ENCODE measurements at regions not wholly inside any gene's neighbourhood (a gene's known extent, or its start where the extent isn't known, plus 50 kb on each side); places are given as distances from the start of the nearest gene placed in this dataset.
"Not testable (repeated sequence)": the region's sequence is repeated elsewhere in the genome, so short reads cannot be mapped to it uniquely, and the experiment has no call there.

GRCh38 chr20:58579069-58579818, 64.0 kb upstream of the APCDD1L start:
- DNase-seq: no peak

DNA sequence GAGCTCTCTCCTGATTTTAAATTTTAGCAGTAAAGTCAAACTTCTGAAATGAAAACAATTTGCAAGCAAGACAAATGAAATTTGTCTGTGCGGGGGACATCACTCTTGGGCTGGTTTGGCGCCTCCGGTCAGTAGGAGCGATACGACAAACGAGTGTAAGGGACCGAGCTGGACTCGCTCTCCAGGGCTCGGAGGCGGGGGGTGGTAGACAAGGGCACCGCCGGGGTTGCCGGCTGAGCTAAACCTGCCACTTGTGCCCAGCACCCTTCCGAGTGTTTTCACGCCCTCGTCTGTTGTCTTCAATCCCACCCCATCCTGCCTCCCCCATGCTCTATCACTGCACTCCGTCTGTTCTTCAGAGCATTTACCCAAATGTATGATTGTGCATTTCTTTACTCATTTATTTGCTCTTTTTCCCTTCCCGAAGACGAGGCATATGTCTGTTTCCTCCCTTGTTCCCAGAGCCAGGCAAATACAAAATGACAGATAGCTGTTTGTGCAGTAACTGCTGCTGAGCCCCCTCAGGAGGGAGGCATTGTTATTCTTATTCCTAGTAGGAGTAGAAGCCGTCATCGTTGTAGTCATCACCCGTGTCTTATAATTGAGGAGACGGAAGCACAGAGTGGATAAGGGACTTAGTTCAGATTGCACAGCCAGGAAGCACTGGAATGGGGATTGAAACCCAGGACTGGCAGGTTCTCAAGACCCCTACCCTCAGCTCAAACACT, 62.8 kb upstream of the APCDD1L start:
- DNase-seq: no peak

DNA sequence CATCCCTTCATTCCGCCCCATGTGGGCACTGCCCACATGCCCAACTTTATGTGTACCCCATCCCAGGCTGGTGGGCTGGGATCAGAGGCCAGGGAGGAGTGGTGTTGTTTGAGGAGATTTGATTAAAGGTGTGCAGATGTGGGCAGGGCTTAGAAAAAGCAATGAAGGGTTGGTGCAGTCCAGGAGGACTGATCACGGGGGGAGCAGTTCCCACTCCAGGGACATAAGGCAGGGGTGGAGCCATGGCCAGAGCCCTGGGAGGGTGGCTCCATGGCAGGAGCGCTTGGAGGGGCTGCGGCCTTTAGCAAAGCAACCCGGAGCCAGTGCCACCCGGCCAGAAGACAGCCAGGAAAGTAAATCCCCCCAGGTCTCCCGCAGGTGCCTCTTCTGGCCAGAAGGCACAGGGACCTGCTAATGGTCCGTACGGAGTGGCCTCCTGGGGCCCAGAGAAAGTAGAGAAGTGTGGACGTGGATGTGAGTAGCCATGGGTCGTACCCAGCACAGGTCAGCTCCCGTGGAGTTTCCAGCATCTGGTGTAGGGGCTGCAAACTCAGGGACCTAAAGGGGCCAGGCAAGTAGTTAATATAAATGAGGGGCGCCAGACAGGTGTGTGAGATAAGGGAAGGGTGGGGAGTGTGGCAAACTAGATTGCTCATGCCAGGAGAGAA, 62.1 kb upstream of the APCDD1L start:
- DNase-seq: no peak

GRCh38 chr20:58576603-58576970, 61.4 kb upstream of the APCDD1L start:
- DNase-seq: no peak

GRCh38 chr20:58575776-58576602, 60.8 kb upstream of the APCDD1L start:
- DNase-seq: no peak

- no peak for DNase-seq
Measured at GRCh38 chr20:58574469-58574868, 59.3 kb upstream of the APCDD1L start.

DNA sequence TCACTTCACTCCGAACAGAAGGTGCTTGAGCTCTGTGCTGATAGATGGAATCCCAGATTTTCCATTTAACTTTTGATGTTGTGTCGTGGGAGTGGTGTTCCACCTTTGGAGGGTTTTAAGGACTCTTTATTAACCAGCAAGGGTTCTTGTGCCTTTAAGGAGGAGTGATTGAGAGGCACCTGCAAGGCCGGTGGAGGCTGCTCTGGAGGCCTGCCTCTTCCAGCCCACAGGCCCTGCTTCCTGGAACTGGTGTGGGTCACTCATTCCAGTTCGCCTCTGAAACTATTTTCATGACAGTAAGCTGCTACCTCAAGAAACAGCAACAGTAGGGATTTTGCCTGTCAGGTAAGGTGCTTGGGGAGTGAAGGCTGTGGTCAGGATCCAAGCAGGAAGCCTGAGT, 58.8 kb upstream of the APCDD1L start:
- DNase-seq: no peak

GRCh38 chr20:58573257-58573656, 58.1 kb upstream of the APCDD1L start:
- no peak for DNase-seq

GRCh38 chr20:58572428-58572763, 57.2 kb upstream of the APCDD1L start:
- DNase-seq: not testable (repeated sequence)

- DNase-seq: no peak
Measured at GRCh38 chr20:58571693-58572427, 56.7 kb upstream of the APCDD1L start.

DNA sequence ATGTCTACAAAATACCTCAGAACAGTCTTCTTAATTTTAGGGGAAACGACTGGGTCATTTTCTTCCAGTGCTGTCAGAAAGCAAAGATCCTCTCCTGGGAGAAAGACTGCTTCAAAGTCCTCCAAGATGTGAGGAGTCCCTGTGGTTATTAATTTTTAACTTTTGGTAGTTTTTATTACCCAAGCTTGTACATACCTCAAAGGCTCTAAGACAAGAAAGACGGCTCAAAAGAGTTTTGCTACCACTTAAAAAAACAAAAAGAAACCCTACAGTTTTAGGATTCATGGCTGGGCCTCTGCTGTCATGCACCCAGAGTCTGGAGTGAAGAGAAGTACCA, 56.1 kb upstream of the APCDD1L start:
- DNase-seq: no peak

DNA sequence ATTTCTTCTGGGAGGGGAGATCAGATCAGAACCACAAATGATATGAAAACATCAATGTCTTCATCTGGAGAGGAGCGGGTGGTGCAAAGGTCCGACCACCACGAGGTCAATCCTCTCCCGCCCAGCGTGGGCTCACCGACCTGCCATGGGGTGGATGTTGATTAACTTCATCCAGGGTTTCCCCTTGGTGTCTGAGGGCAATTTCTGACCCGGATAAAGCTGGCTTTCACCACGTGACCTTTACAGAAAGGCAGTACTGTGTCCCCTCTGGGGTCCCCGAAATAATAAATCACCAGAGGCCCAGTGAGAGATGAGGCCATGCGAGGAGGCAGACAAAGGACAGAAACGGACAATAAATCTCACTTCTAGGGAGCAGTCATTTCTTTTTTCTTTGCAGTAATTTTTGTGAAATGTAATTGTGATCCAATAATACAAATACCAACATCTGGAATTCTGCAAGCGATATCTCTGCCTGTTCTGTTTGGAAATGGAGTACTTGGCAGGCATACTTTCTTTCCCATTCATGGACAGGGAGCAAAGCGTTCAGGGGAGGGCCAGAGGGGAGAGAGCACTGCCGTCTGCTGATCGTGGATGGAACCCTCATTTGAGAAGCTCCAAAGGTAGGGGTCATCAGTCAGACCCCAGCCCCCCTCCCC, 55.1 kb upstream of the APCDD1L start:
- DNase-seq: no peak

GRCh38 chr20:58569241-58570125, 54.3 kb upstream of the APCDD1L start:
- no peak for DNase-seq

DNA sequence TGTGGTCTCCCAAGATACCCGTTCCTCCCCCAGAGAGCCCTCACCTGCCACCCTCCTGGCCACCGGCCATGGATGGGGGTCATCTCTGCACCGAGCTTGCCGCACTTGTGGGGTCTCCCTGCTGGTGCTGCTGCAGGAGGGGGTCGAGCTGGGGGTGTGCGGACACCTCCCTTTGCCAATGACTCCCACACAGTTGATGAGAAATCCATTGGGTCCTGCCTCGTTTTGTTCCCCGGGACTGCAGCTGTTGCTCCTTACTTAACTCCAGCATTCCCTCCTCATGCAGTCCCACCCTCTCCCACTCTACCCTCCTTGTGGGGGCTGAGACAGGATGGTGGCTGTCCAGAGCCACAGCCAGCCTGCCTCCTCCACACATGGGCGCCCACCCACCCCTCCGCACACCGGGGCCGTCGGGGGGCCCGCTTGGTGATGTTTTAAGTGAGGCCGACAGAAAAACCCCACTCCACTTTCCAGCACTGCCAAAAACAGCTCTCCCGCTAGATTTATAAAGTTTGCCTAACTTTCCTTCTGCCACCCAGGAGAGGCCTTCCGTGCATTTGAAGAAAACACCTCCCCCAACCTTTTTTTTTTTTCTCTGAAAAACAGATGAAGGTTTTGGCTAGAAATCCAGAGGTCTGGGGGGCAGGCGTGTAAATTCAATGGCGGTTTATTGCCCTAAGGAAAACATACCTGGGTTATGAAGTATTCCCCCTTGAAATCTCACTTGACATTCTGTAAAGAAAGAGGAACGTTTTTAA, 53.5 kb upstream of the APCDD1L start:
- DNase-seq: no peak

- no peak for DNase-seq
Measured at GRCh38 chr20:58568126-58568482, 52.9 kb upstream of the APCDD1L start.

DNA sequence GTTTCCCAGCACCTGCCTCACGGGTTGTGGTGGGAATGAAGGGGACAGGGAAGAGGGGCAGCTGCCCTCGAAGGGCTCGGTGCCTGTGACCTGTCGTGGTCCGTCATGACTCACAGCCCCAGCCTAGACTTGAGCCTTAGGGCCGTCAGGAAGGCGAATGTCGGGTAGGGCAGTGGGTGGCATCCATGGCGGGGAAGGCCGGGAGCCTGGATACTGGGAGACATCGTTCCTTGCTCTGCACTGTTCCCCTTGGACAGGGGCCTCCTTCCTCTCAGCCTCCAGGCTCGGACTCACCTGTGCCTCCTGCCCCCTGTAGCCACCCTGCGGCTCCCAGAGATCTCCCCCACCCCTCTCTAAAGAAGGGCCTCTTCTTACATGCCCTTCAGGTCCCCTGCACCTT, 52.2 kb upstream of the APCDD1L start:
- no peak for DNase-seq

GRCh38 chr20:58566981-58567380, 51.8 kb upstream of the APCDD1L start:
- DNase-seq: no peak

DNA sequence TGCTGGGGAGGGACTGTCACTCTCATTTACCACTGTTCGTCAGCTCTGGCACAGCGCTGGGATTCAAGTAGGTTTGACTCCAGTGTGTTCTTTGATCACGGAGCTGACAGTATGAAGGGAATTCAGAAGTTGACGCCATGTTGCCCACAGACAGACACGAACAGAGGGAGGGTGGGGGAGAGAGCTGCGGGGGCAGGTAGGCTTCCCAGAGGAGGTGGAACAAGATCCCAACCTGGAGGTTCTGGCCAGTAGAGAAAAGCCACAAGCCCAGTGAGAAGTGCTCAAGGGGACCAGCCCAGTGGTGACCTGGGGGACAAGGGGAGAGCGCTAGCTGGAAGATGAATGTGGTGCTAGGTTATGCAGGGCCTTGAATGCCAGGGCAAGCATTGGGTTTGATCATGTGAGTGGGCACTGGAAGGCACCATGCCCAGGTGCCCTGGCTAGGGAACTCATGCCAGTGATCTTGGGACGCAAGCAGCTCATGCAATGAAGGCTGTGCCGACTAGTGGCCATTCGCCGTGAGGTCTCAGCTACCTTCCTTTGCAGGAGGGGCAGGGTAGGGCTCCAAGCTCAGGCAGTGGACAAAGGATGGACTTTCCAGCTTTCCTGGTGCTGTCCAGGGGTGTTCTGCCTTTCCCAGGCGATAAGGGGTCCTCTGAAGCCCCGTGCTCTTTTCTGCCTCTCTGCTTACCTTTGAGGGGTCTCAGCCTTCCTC, 50.4 kb upstream of the APCDD1L start:
- DNase-seq: no peak
